Retina (tissue), 1 donor: ENCODE measurements at regions not wholly inside any gene's neighbourhood (a gene's known extent, or its start where the extent isn't known, plus 50 kb on each side); places are given as distances from the start of the nearest gene placed in this dataset.

ENCODE experiments used
- DNase-seq: peaks from one replicate; pipeline ENCODE4 v3.0.0-alpha.2; 2016

DNA sequence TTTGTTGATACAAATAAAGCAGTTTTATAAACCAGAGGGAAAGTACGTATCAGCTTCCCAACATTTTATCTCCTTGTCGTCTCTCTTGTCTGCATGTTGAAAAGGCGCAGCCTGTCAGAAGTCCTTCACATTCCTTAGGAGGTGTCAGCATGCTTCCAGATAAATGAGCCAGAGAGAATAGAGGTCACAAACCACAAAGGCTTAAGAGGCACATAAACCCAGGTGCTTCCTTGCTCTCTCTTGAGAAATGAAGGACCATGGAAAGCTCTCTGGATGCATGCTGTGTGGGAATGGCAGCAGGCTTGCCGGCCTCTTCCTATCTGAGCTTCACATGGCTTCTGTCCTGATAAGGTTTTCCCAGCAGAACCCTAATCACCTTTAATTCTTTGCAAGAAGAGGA lies 448.5 kb downstream of the XPNPEP1 start:
- DNase-seq = peak; percentile 31

- no peak for DNase-seq
Measured at GRCh38 chr10:109474261-109474660, 449.1 kb downstream of the XPNPEP1 start.

DNA sequence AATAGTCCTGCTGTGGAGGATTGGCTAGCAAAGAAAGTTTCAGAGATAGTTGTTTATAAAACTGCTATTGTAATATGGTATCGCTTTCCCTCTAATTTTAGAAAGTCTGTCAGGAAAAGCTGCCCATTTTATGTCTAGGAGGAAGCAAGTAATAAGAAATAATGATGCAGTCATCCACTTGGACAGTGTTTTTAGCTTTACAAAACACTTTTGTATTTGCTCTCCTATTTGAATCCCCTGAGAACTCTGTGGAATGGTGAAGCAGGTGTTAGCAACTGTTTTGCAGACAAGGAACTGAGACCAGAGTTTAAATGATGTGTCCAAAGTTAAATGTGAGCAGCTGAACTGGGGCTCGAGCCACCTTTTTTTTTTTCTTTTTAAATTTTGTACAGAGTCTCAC lies 455.8 kb downstream of the XPNPEP1 start:
- DNase-seq = no peak

GRCh38 chr10:109464949-109465348 lies 458.4 kb downstream of the XPNPEP1 start:
- DNase-seq = no peak

DNA sequence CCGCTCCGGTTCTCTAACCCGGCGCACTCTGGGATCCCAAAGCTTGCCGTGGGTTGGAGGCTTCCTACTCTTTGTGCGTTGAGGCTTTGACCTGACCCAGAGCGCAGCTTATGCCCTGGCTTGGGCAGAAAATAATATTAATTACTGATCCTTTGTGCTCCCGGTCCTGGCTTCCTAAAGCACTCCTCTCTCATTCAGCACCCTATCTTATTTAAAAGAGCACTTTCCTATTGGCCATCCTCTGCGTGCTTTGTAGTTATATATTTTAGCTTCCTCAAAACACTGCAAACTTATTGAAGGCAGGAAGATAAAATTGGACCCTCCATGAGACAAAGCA lies 466.0 kb downstream of the XPNPEP1 start:
- DNase-seq = no peak

DNA sequence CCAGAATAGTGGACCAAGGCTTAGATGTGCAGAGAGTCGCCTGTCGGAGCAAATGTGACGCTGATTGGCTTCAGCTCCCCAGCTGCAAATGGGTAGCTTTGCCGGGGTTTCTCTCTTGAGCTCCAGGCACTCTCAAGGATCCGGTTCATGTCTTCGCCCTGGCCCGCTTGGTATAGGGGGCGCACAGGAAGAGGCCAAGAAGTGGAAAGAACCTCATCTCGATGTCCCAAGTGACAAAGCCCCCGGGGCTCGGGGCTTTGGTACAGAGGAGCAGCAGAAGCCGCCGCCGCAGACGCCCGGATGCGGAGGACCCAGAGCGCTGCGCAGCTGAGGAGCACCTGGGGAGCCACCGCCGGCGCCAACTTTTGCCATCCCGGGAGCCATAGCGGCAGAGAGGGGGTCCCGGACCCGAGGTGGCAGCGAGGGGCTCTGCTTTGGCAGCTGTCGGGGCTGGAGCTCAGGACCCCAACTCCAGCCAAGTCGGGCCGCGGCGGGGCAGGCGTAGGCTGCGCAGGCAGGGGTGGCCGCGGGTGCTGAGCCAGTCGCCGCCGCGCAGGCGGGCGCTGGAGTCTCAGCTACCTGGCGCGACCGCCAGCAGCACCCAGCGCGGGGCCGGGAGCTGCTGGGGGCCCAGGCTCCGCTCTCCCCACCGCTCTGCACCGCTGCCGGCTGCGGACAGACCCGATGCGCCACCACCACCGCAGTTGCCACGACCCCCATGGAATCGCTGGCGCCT lies 466.6 kb downstream of the XPNPEP1 start:
- DNase-seq = peak; percentile 81

DNA sequence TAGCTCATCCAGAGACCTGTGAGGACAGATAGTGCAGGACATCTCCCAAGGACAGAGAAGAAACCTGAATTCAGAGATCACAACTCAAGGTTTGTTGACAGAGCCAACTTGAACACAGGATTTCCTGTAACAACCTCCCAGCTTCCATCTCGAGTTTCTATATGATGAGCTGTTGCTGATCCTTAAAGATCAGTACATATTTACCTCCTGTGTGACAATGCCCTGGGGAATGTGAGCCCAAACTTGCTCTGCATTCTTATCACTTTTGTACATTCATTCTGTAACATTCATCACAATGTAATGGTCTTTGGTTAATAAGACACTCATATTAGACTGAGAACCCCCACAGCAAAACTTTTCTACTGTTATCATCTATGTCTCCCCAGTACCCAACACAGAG lies 468.6 kb downstream of the XPNPEP1 start:
- DNase-seq = no peak

DNA sequence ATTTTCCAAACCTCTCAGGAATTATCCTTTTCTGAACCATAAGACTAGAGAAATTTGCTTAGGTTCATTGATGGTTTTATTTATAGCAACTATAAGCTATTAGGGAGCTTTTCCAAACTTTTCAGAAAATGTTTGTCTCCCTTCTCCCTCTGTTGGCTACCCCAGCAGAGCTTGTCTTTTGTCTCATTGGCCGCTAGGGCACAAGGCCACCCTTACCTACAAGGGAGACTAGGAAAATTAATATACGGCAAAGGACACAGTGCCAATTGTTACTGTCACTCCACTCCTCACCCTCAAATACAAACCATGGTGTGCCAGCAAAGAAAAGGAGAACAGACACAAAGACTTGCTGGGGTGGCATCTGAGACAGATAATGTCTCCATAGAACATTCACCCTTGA lies 471.4 kb downstream of the XPNPEP1 start:
- DNase-seq = no peak

- DNase-seq = peak; percentile 64
Measured at GRCh38 chr10:109450702-109451101, 472.6 kb downstream of the XPNPEP1 start.

- no peak for DNase-seq
Measured at GRCh38 chr10:109433434-109433833, 489.9 kb downstream of the XPNPEP1 start.

- no peak for DNase-seq
Measured at GRCh38 chr10:109432281-109432680, 491.0 kb downstream of the XPNPEP1 start.

GRCh38 chr10:109430799-109431198 lies 492.5 kb downstream of the XPNPEP1 start:
- DNase-seq = no peak

GRCh38 chr10:109430043-109430760 lies 493.1 kb downstream of the XPNPEP1 start:
- no peak for DNase-seq

DNA sequence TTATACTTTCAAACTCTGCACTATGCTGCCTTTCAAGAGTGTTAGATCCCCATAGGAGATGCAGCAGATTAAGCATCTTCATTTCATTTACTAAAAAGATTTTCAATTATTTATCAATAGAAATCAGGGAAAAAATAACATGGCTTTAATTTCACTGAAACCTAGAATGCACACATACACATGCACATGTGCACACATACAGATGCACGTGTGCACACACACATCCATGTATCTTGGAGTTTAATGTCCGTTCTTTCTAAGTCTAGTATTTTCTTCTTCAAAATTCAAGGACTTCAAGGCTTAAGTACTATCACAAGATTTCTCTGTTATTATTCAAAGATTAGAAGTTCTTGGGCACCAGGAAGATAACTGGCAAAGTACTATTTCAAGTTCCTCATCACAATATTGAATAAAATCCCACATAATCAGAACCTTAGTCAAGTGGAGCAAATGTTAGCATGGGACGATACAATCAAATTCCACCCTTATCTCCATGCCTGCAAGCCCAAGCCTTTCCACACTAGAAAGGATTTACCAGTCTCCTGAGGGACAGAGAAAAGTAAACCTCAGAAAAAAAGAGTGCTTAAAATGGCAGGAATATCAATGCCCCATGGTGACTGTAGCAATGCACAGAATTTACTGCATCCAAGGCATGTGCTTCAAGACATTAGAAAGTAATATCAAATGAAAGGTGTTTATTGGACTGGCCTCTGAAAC lies 494.4 kb downstream of the XPNPEP1 start:
- no peak for DNase-seq

DNA sequence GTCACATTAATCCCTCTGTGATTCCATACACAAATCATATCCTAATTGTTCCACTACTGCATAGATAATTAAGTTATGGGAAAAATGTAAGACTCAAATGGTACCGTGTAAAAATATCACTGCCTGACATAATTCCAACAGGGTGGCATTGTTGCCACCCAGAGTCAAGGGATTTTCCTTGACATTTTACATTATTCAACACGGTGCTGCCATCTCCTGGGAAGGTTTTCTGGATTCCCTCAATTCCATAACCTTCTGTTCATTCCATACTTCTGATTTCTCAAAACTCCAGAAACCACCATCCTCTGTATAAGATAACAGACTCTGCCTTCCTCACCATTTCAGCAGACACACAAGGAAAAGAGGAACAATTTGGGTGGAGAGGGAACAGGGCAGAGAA lies 495.9 kb downstream of the XPNPEP1 start:
- no peak for DNase-seq

GRCh38 chr10:109426987-109427386 lies 496.3 kb downstream of the XPNPEP1 start:
- DNase-seq = no peak

- DNase-seq = no peak
Measured at GRCh38 chr10:109418795-109419194, 504.5 kb downstream of the XPNPEP1 start.

- DNase-seq = no peak
Measured at GRCh38 chr10:109417803-109418202, 505.5 kb downstream of the XPNPEP1 start.

DNA sequence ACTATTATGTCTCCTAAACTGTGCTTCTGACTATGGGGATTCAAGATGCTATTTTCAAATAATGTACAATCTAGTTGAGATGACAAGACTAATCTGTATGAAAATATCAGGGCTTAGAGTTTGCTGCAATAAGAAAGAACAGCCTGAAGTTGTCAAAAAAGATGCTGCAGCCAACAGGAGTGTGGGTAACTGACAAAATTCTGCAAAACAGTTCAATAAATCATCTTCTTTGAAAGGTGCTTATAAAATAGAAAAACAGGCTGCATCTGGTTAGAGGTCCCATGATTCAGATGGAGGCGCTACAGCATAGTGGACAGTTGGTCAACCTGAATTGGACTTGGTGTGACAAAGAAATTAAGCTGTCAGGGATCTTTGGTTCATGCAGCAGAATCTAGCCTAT lies 511.0 kb downstream of the XPNPEP1 start:
- DNase-seq = no peak

- no peak for DNase-seq
Measured at GRCh38 chr10:109411917-109412316, 511.4 kb downstream of the XPNPEP1 start.

DNA sequence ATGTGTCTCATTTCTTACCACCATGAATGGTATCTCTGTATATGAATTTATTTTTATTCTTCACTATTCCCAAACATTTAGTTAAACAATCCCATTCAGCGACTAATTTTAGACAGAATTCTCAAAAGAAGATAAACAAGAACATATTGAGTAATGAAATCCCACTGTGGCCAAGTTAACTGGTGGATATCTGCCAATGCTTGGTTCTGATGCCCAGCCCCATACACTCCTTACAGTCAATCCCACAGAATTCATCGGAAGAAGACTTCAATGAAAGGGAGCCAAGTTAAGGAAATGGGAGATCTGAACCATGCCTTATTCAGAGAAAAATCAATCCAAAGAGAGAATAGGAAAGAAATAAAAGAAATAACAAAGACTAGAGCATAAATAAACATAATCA lies 518.0 kb downstream of the XPNPEP1 start:
- no peak for DNase-seq

GRCh38 chr10:109403551-109403950 lies 519.8 kb downstream of the XPNPEP1 start:
- no peak for DNase-seq

DNA sequence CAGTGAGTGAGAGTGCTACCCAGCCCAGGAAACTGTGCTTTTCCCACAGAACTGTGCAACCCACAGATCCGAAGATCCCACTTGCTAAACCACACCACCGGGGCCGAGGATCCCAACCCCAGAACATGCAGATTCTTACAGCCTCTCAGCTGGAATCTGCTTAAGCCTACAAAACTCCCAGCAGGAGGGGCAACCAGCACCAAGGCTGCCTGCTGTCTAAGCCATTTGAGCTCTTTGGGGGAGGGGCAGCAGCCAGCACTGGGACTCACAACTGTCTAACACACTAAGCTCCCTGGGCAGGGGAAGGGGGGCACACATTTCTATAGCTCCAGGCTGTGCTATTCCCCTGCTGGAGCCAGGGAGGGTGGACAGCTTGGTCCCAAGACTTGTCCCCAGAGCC lies 529.9 kb downstream of the XPNPEP1 start:
- DNase-seq = peak; percentile 36

DNA sequence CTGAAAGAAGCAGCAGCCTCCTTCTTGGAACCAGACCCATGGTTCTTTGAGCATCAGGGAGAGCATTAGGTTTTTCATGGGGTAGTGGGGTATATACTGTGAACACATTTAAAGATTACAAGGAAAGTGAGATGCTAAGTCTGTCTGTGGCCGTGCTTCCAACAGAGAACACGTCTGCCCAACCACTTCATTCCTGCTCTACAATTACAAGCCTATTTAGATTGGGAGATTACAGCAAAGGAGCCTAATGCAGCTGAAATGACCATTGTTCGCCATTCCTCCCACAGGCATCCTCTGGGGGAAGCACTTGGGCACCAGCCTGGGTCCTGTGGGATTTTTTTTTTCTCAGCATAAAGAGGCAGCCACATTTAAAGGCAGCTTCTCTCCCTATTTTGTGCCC lies 536.4 kb downstream of the XPNPEP1 start:
- no peak for DNase-seq
